ENCODE measurements at regions not wholly inside any gene's neighbourhood (a gene's known extent, or its start where the extent isn't known, plus 50 kb on each side); places are given as distances from the start of the nearest gene placed in this dataset.

- DNase-seq: no peak
Measured at GRCh38 chr20:4418141-4418540, 169.1 kb upstream of the ADRA1D start.

GRCh38 chr20:4415281-4415680, 166.2 kb upstream of the ADRA1D start:
- no peak for DNase-seq

- no peak for DNase-seq
Measured at GRCh38 chr20:4413314-4414049, 164.4 kb upstream of the ADRA1D start.

GRCh38 chr20:4412216-4412615, 163.1 kb upstream of the ADRA1D start:
- no peak for DNase-seq

GRCh38 chr20:4411744-4412143, 162.7 kb upstream of the ADRA1D start:
- DNase-seq: no peak

- DNase-seq: no peak
Measured at GRCh38 chr20:4406627-4407026, 157.5 kb upstream of the ADRA1D start.

- DNase-seq: no peak
Measured at GRCh38 chr20:4401601-4402000, 152.5 kb upstream of the ADRA1D start.

- DNase-seq: no peak
Measured at GRCh38 chr20:4384961-4385360, 135.9 kb upstream of the ADRA1D start.

- no peak for DNase-seq
Measured at GRCh38 chr20:4383961-4384360, 134.9 kb upstream of the ADRA1D start.

GRCh38 chr20:4375881-4376280, 126.8 kb upstream of the ADRA1D start:
- DNase-seq: no peak

GRCh38 chr20:4373454-4373853, 124.4 kb upstream of the ADRA1D start:
- no peak for DNase-seq

GRCh38 chr20:4371623-4372251, 122.7 kb upstream of the ADRA1D start:
- no peak for DNase-seq

- no peak for DNase-seq
Measured at GRCh38 chr20:4370851-4371250, 121.8 kb upstream of the ADRA1D start.

- DNase-seq: no peak
Measured at GRCh38 chr20:4369798-4370124, 120.7 kb upstream of the ADRA1D start.

- no peak for DNase-seq
Measured at GRCh38 chr20:4369119-4369797, 120.2 kb upstream of the ADRA1D start.

GRCh38 chr20:4366076-4366475, 117.0 kb upstream of the ADRA1D start:
- no peak for DNase-seq

- DNase-seq: no peak
Measured at GRCh38 chr20:4358552-4358951, 109.5 kb upstream of the ADRA1D start.

- no peak for DNase-seq
Measured at GRCh38 chr20:4352348-4352747, 103.3 kb upstream of the ADRA1D start.

GRCh38 chr20:4350096-4350495, 101.0 kb upstream of the ADRA1D start:
- DNase-seq: no peak

- DNase-seq: no peak
Measured at GRCh38 chr20:4344670-4345069, 95.6 kb upstream of the ADRA1D start.

GRCh38 chr20:4342609-4343008, 93.5 kb upstream of the ADRA1D start:
- DNase-seq: no peak

- no peak for DNase-seq
Measured at GRCh38 chr20:4341804-4342485, 92.9 kb upstream of the ADRA1D start.

GRCh38 chr20:4335722-4336121, 86.6 kb upstream of the ADRA1D start:
- no peak for DNase-seq
